NOMO-1 treated with dmso at 0.1 percent for 144 hours (cell line): ENCODE measurements at regions not wholly inside any gene's neighbourhood (a gene's known extent, or its start where the extent isn't known, plus 50 kb on each side); places are given as distances from the start of the nearest gene placed in this dataset.
A peak's percentile ranks its signal among the peaks of the same experiment; 100 is the strongest.

Source experiments
- DNase-seq: peaks from one replicate; lab custom pipeline; 2025; ENCODE audit not compliant: unreplicated experiment; lab: John Stamatoyannopoulos, UW

- DNase-seq = no peak
These were observed 65.6 kb upstream of the IGFBP3 start for GRCh38 chr7:45986355-45987298.

GRCh38 chr7:45985902-45986301, 64.8 kb upstream of the IGFBP3 start:
- no peak for DNase-seq

GRCh38 chr7:45984386-45985295, 63.6 kb upstream of the IGFBP3 start:
- DNase-seq = no peak

- no peak for DNase-seq
These were observed 62.7 kb upstream of the IGFBP3 start for GRCh38 chr7:45983720-45984255.

GRCh38 chr7:45982907-45983719, 62.0 kb upstream of the IGFBP3 start:
- DNase-seq = no peak

- DNase-seq = no peak
These were observed 61.1 kb upstream of the IGFBP3 start for GRCh38 chr7:45982132-45982531.

GRCh38 chr7:45980973-45981372, 59.9 kb upstream of the IGFBP3 start:
- DNase-seq = no peak

- no peak for DNase-seq
These were observed 59.3 kb upstream of the IGFBP3 start for GRCh38 chr7:45980181-45980905.

- no peak for DNase-seq
These were observed 58.5 kb upstream of the IGFBP3 start for GRCh38 chr7:45979275-45980180.

GRCh38 chr7:45978731-45979211, 57.7 kb upstream of the IGFBP3 start:
- no peak for DNase-seq

- peak; percentile 35 for DNase-seq
These were observed 57.1 kb upstream of the IGFBP3 start for GRCh38 chr7:45978010-45978681.

GRCh38 chr7:45977256-45977780, 56.2 kb upstream of the IGFBP3 start:
- DNase-seq = no peak

GRCh38 chr7:45976485-45976856, 55.4 kb upstream of the IGFBP3 start:
- DNase-seq = no peak

- DNase-seq = no peak
These were observed 54.9 kb upstream of the IGFBP3 start for GRCh38 chr7:45975847-45976484.

GRCh38 chr7:45975367-45975766, 54.3 kb upstream of the IGFBP3 start:
- DNase-seq = no peak

- DNase-seq = no peak
These were observed 53.7 kb upstream of the IGFBP3 start for GRCh38 chr7:45974540-45975360.
